ENCODE measurements at regions not wholly inside any gene's neighbourhood (a gene's known extent, or its start where the extent isn't known, plus 50 kb on each side); places are given as distances from the start of the nearest gene placed in this dataset.

- H3K36me3 ChIP-seq = no peaks in the 10 kb centered on the region
- ATAC-seq (no peak), DNase-seq (no peak)
- WGBS, 4 donors = 74 to 79% (median 78%) methylated on average over 3 of the region's 3 CpGs
- intact Hi-C loops (cut with DNase I) = no loop called here
- no peak overlapping the region for H3K27ac ChIP-seq
- no peaks in the 10 kb centered on the region for H3K27me3 ChIP-seq
- H3K4me1 ChIP-seq = no peaks in the 10 kb centered on the region
- TF ChIP-seq POLR2A (IDR thresholded peaks at IDR 0.05) = no peak
- TF ChIP-seq, protein P1, sequence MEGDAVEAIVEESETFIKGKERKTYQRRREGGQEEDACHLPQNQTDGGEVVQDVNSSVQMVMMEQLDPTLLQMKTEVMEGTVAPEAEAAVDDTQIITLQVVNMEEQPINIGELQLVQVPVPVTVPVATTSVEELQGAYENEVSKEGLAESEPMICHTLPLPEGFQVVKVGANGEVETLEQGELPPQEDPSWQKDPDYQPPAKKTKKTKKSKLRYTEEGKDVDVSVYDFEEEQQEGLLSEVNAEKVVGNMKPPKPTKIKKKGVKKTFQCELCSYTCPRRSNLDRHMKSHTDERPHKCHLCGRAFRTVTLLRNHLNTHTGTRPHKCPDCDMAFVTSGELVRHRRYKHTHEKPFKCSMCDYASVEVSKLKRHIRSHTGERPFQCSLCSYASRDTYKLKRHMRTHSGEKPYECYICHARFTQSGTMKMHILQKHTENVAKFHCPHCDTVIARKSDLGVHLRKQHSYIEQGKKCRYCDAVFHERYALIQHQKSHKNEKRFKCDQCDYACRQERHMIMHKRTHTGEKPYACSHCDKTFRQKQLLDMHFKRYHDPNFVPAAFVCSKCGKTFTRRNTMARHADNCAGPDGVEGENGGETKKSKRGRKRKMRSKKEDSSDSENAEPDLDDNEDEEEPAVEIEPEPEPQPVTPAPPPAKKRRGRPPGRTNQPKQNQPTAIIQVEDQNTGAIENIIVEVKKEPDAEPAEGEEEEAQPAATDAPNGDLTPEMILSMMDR (IDR thresholded peaks at IDR 0.05) = no peak
- no peaks in the 10 kb centered on the region for H3K9me3 ChIP-seq
- H3K4me3 ChIP-seq = no peak overlapping the region
Observed at GRCh38 chr21:26758083-26758880, 86.9 kb downstream of the ADAMTS1 start.

GRCh38 chr21:26756491-26757159 lies 88.6 kb downstream of the ADAMTS1 start:
- DNase-seq (no peak), ATAC-seq (no peak)
- H3K4me1 ChIP-seq = no peaks in the 10 kb centered on the region
- H3K27me3 ChIP-seq = no peaks in the 10 kb centered on the region
- H3K27ac ChIP-seq = no peak overlapping the region
- no peak for TF ChIP-seq POLR2A (IDR thresholded peaks at IDR 0.05)
- TF ChIP-seq, protein P1 (IDR thresholded peaks at IDR 0.05) = no peak
- H3K4me3 ChIP-seq = no peak overlapping the region
- no peaks in the 10 kb centered on the region for H3K36me3 ChIP-seq
- H3K9me3 ChIP-seq = no peaks in the 10 kb centered on the region
- intact Hi-C loops (cut with DNase I) = no loop called here
- 82 to 88% (median 84%) methylated on average over 3 of the region's 3 CpGs for WGBS, 4 donors

DNA sequence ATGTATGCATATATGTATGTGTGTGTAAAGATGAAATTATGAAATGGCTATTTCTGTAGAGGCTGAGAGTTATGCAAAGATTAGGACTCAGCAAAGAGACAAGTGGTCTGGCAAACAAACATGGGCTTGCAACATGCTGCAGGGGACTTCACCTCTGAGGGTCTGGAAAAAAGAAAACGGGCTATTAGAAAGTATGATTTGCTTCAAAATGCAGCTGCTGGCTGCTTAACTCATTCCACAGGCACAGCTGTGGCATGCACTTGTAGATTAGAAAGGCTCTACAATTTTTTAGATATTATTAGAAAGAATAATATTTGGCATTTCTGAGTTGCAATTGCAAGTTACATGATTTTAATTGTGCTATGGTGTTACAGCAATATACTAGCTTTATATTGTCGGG lies 90.4 kb downstream of the ADAMTS1 start:
- H3K36me3 ChIP-seq = no peaks in the 10 kb centered on the region
- H3K4me3 ChIP-seq = no peak overlapping the region
- WGBS, 4 donors = 79 to 84% (median 82%) methylated on average over 2 of the region's 2 CpGs
- no peak overlapping the region for H3K27ac ChIP-seq
- TF ChIP-seq, protein P1 (IDR thresholded peaks at IDR 0.05) = no peak
- TF ChIP-seq POLR2A (IDR thresholded peaks at IDR 0.05) = no peak
- H3K27me3 ChIP-seq = no peaks in the 10 kb centered on the region
- DNase-seq (no peak), ATAC-seq (no peak)
- H3K4me1 ChIP-seq = no peaks in the 10 kb centered on the region
- no peaks in the 10 kb centered on the region for H3K9me3 ChIP-seq
- intact Hi-C loops (cut with DNase I) = no loop called here

DNA sequence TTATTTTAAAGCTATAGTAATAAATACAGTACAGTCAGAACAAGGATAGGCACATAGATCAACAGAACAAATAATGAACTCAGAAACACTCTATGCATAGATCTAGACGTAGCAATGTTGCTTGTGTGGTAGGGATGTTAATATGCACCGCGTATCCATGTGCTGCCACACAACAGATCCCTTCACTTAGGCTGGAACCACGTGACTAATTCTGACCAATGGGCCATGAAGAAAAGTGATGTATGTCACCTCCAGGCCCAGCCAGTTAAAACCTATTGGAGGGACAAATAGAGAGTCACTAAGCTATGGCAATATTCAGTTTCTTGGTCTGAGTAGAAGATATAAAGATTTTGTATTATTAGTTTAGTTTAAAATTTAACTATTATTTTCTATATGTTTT lies 91.4 kb downstream of the ADAMTS1 start:
- Histone ChIP-seq H3K4me1 (no peaks in the 10 kb centered on the region), H3K36me3 (no peaks in the 10 kb centered on the region), H3K9me3 (no peaks in the 10 kb centered on the region), H3K27me3 (no peaks in the 10 kb centered on the region), H3K27ac (no peak overlapping the region), H3K4me3 (no peak overlapping the region)
- intact Hi-C loops (cut with DNase I) = no loop called here
- TF ChIP-seq POLR2A (IDR thresholded peaks at IDR 0.05) = no peak
- TF ChIP-seq, protein P1 (IDR thresholded peaks at IDR 0.05) = no peak
- WGBS, 4 donors = 88 to 97% (median 92%) methylated on average over 4 of the region's 4 CpGs
- ATAC-seq (no peak), DNase-seq (no peak)

All from heart left ventricle (tissue), 16 donors.